Transverse colon (tissue), 3 donors: ENCODE measurements at regions not wholly inside any gene's neighbourhood (a gene's known extent, or its start where the extent isn't known, plus 50 kb on each side); places are given as distances from the start of the nearest gene placed in this dataset.

Experiments
- CTCF ChIP-seq, 5 experiments: fragments of 200-600 bp in 3 of 5; fragments of 450-650 bp in 2 of 5; sonication (generic) in 3 of 5; IDR thresholded peaks; 1 replicate in 2 of 5; 2 replicates in 3 of 5; pipeline ENCODE4 v1.5.1; 2016 to 2017; ENCODE audit warnings: antibody characterized with exemption in 5 of 5, inconsistent platforms in 3 of 5, mild to moderate bottlenecking in 2 of 5, moderate library complexity in 1 of 5
- POLR2A ChIP-seq: fragments of 450-650 bp; IDR thresholded peaks from one replicate; pipeline ENCODE4 v1.6.1; 2016; ENCODE audit warnings: antibody characterized with exemption, mild to moderate bottlenecking, moderate library complexity

GRCh38 chrX:68982476-68982875, 153.7 kb downstream of the EFNB1 start:
- TF ChIP-seq CTCF (IDR thresholded peaks at IDR 0.05) (no peak), POLR2A (no peak)
